ENCODE measurements at regions not wholly inside any gene's neighbourhood (a gene's known extent, or its start where the extent isn't known, plus 50 kb on each side); places are given as distances from the start of the nearest gene placed in this dataset.

DNA sequence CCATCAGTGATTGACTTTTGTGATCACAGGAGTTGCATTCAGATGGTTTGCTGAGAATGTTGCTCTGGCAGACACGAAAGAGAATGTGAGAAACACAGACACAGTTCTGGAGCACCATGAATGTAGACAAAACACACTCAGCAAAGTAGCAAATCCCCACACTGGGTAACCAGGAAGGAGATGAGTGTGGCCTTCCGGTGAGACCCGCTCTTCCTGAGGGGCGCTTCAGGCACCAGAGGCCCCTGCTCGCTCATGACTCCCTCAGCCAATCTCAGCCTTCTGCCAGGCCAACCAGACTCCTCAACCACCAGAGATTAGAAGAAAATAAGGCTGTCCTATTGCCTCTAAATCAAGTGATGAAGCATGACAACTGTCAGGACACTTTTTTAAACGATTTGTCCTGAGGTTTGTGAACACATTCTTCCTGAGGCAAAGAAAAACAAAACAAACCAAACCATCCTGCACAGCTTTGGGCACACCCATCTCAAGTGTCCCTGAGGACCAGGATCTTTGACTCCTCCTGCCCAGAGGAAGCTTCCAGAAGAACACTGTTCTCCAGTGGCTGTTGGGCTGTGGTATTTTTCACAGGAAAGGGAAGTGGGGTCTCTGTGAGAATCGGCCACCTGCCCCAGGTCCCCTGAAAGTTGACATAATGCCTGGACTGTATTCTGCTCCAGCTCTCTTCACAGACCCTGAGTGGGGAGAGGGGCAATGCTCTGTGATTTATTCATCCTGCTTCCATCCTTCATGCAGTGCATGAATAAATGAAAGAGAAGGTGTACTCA lies 152.8 kb downstream of the BCL11A start:
- intact Hi-C loops (cut with DNase I) = no loop called here
- ATAC-seq (ENCODE audit: poor library complexity) = no peak

GRCh38 chr2:60394463-60394862 lies 159.0 kb downstream of the BCL11A start:
- DNase-seq = no peak
- no peak for ATAC-seq (ENCODE audit: poor library complexity)
- intact Hi-C loops (cut with DNase I) = no loop called here

More for the DNA sequence above, 152.8 kb downstream of the BCL11A start:
- no peak for DNase-seq

DNA sequence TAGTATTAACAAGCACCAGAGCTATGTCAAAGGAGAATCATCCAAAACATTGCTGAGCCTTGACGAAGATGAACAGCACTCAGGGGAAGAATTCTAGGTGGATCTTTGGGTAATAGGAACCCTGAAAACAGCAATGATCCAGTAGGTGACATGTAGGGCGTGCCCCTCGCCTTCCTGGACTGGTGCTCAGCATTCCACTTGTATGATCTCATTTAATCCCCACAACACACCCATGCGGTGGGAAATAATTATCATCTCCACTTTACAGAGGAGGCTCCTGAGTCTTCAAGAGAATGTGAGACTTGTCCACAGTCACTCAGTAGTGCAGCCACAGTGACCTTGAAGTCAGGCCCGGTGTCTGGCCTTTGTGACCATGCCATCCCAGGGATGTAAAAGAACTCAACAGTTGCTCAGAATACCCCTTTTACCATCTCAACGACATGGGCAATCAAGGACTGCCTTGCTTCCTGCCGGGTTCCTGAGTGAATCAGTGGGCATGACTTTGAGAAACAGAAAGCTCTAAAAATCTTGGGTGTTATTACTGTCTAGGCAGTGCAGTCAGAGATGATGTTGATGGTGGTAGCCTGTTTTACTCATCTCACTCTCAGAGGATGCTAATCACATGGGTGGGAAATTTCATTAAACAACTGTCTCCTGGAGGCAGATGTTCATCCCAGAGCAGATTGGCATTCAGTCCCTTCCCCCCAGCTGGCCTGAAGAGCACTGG lies 161.6 kb downstream of the BCL11A start:
- intact Hi-C loops (cut with DNase I) = no loop called here
- ATAC-seq (ENCODE audit: poor library complexity) = no peak

GRCh38 chr2:60391230-60391629 lies 162.2 kb downstream of the BCL11A start:
- intact Hi-C loops (cut with DNase I) = no loop called here
- ATAC-seq (ENCODE audit: poor library complexity) = no peak
- DNase-seq = no peak

More for the DNA sequence above, 161.6 kb downstream of the BCL11A start:
- DNase-seq = no peak

GRCh38 chr2:60386436-60386835 lies 167.0 kb downstream of the BCL11A start:
- DNase-seq (no peak), ATAC-seq (ENCODE audit: poor library complexity) (no peak)
- intact Hi-C loops (cut with DNase I) = no loop called here

- ATAC-seq (ENCODE audit: poor library complexity) = no peak
Observed at GRCh38 chr2:60385648-60386047, 167.8 kb downstream of the BCL11A start.

GRCh38 chr2:60383401-60384143 lies 169.9 kb downstream of the BCL11A start:
- intact Hi-C loops (cut with DNase I) = no loop called here
- DNase-seq = no peak
- ATAC-seq (ENCODE audit: poor library complexity) = no peak

More at GRCh38 chr2:60385648-60386047, 167.8 kb downstream of the BCL11A start:
- DNase-seq = no peak
- intact Hi-C loops (cut with DNase I) = no loop called here

DNA sequence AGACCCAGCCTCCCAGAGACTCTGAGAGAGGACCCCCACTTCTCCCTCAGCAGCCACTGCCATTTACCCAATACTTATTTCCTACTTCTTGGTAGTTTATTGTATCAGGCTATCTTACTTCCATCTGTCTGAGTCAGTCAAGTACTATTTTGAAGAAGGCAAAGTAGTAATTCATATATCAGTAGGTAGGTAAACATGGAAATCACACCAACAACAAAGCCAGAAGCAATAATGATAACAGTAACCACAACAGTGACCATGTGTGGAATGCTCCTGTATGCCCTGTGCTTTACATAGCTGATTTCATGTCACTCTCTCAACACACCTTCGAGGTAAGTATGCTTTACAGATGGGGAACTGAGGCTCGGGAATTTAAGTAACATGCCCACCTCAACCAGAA lies 173.0 kb downstream of the BCL11A start:
- intact Hi-C loops (cut with DNase I) = no loop called here
- no peak for ATAC-seq (ENCODE audit: poor library complexity)
- no peak for DNase-seq

DNA sequence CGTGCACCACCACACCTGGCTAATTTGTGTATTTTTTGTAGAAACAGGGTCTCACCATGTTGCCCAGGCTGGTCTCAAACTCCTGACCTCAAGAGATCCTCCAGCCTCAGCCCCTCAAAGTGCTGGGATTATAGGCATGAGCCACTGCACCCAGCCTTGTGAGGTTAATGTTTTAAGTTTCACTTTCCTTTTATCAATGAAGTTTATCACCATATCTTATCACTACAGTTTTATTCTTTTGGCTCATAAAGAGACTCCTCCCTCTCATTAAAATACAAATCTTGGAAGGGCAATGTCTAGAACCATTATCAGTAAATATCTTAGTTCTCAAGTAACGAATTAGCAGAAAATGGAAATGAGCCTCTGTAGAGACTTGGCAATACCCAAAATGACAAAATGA lies 173.8 kb downstream of the BCL11A start:
- intact Hi-C loops (cut with DNase I) = no loop called here
- DNase-seq (no peak), ATAC-seq (ENCODE audit: poor library complexity) (no peak)

DNA sequence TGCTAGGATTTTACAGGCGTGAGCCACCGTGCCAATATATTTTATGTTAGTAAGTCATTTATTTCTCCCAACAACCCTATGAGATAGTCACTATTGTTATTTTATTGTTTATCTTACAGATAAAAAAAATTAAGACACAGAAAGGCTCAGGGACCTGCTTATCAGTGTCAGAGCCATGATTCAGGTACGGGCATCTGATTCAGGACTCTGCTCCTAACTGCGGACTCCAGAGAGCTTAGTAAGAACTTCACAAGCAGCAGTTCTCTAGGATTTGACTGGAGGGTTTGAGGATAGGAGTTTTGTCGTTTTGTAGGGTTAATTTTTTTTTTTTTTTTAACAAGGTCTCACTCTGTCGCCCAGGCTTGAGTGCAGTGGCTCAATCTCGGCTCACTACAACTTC lies 174.2 kb downstream of the BCL11A start:
- intact Hi-C loops (cut with DNase I) = no loop called here
- ATAC-seq (ENCODE audit: poor library complexity) = no peak
- DNase-seq = no peak

GRCh38 chr2:60377825-60378224 lies 175.6 kb downstream of the BCL11A start:
- intact Hi-C loops (cut with DNase I) = no loop called here
- ATAC-seq (ENCODE audit: poor library complexity) (no peak), DNase-seq (no peak)

GRCh38 chr2:60376252-60376651 lies 177.2 kb downstream of the BCL11A start:
- DNase-seq (no peak), ATAC-seq (ENCODE audit: poor library complexity) (no peak)
- intact Hi-C loops (cut with DNase I) = no loop called here

GRCh38 chr2:60371681-60372080 lies 181.8 kb downstream of the BCL11A start:
- DNase-seq (no peak), ATAC-seq (ENCODE audit: poor library complexity) (no peak)
- intact Hi-C loops (cut with DNase I) = no loop called here

DNA sequence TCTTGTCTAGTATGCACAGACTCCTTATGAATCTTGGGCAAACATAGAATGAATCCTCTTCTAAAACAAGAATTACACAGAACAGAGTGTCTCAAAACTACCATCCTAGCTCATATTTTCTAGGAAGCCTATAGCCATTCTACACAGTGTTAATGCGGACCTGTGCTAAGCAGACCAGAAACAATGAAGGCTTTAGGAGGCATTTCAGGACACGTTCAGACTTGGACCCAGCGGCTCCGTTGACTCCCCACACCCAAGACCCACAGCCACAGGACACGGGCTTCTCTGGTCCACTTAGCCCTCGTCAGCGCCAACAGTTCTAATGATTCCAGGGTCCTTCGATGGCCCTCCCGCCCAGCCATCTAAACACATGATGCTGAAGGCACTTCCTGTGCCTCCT lies 182.2 kb downstream of the BCL11A start:
- intact Hi-C loops (cut with DNase I) = no loop called here
- DNase-seq (no peak), ATAC-seq (ENCODE audit: poor library complexity) (no peak)

DNA sequence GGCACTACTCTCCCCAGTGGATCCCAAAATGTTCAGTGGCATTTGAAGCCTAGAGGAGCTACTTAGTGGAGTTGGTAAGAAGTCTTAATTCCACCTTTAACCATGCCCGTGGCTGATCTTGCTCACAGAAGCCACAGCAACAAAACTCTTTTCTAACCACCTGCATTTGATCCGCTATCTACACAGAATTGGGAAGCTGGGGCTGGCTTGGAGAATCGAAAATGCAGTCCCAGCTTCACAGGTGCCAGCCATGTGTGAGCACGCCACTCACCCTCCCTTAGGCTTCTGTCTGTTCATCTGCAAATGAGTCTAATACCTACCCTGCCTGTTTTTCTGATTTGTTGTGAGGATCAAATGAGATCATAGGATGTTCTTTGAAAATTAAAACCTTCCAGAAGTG lies 182.6 kb downstream of the BCL11A start:
- no peak for DNase-seq
- ATAC-seq (ENCODE audit: poor library complexity) = no peak
- intact Hi-C loops (cut with DNase I) = no loop called here

DNA sequence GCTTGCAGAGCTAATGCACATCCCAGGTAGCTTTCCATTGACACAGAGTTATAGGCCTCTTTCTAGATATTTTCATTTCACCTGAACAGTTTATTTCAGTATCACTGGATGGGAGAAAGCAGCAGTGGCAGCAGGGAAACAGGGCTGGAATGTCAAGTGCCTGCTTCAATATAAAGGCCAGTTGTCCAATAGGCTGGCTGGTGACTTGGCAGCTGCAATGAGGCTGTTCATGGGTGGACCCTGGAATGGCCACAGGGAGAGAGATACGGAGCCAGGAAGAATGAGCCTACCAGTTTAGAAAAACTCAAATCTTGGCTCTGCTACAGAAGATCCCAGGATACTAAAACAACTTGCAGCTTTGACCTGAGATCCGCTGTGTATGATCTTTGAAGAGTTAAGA lies 185.0 kb downstream of the BCL11A start:
- ATAC-seq (ENCODE audit: poor library complexity) (peak; percentile 80), DNase-seq (peak; percentile 51)
- intact Hi-C loops (cut with DNase I) = no loop called here

GRCh38 chr2:60366135-60366712 lies 187.2 kb downstream of the BCL11A start:
- ATAC-seq (ENCODE audit: poor library complexity) (peak; percentile 22), DNase-seq (no peak)

DNA sequence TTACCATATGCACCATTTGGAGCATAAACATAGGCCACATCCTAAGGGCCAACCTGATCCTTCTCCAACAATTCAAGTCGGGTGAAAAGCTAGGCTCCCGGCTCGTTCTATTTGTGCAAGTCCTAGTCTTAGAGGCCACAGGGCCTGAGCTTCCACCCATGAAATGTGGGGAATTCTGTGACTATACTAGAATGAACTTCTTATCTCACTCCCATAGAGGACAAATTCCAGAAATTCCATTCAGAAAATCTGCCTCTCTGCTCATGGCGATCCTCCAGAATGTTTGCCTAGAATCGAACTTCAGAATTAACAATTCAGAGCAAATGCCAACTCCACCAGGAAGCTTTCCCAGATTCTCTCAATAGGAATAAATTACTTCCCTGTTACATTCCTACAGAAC lies 187.9 kb downstream of the BCL11A start:
- DNase-seq (no peak), ATAC-seq (ENCODE audit: poor library complexity) (no peak)
- intact Hi-C loops (cut with DNase I) = no loop called here

More at GRCh38 chr2:60366135-60366712, 187.2 kb downstream of the BCL11A start:
- intact Hi-C loops (cut with DNase I) = no loop called here

GRCh38 chr2:60364491-60364890 lies 189.0 kb downstream of the BCL11A start:
- intact Hi-C loops (cut with DNase I) = no loop called here
- ATAC-seq (ENCODE audit: poor library complexity) = no peak
- DNase-seq = no peak

All from Right ventricle myocardium superior (tissue), 1 donor.